GM23248 (cell line): ENCODE measurements at regions not wholly inside any gene's neighbourhood (a gene's known extent, or its start where the extent isn't known, plus 50 kb on each side); places are given as distances from the start of the nearest gene placed in this dataset.
A peak's percentile ranks its signal among the peaks of the same experiment; 100 is the strongest.

Experiments
- DNase-seq: peaks from one replicate; pipeline ENCODE4 v3.0.0-alpha.2; 2015
- H2AFZ ChIP-seq: fragments of 200-600 bp; sonication (generic); 2 replicates; pipeline ENCODE4 v1.6.1; 2016; ENCODE audit warnings: antibody characterized with exemption
- H3F3A ChIP-seq: fragments of 200-600 bp; sonication (generic); 2 replicates; pipeline ENCODE4 v1.6.1; 2016; ENCODE audit warnings: mild to moderate bottlenecking, antibody characterized with exemption, mixed run types; ENCODE audit not compliant: insufficient read depth
- H3K27ac ChIP-seq: fragments of 200-600 bp; sonication (generic); 2 replicates; pipeline ENCODE4 v1.5.1; 2016; ENCODE audit warnings: mild to moderate bottlenecking
- H3K27me3 ChIP-seq: fragments of 200-600 bp; sonication (generic); replicated peaks from 2 replicates; pipeline ENCODE4 v1.6.1; 2016; ENCODE audit warnings: mild to moderate bottlenecking; ENCODE audit not compliant: insufficient read depth
- H3K36me3 ChIP-seq: fragments of 200-600 bp; sonication (generic); 2 replicates; pipeline ENCODE4 v1.6.1; 2016; ENCODE audit warnings: low read depth, mild to moderate bottlenecking
- H3K4me1 ChIP-seq: fragments of 200-600 bp; sonication (generic); 2 replicates; pipeline ENCODE4 v1.6.1; 2016; ENCODE audit warnings: mild to moderate bottlenecking; ENCODE audit not compliant: insufficient read depth
- H3K4me2 ChIP-seq: fragments of 200-600 bp; sonication (generic); one replicate; pipeline ENCODE4 v1.6.1; 2016; ENCODE audit warnings: mild to moderate bottlenecking; ENCODE audit not compliant: unreplicated experiment
- H3K4me3 ChIP-seq: fragments of 200-600 bp; sonication (generic); 2 replicates; pipeline ENCODE4 v1.5.1; 2016; ENCODE audit warnings: mild to moderate bottlenecking
- H3K79me2 ChIP-seq: fragments of 200-600 bp; sonication (generic); 2 replicates; pipeline ENCODE4 v1.6.1; 2016; ENCODE audit warnings: mild to moderate bottlenecking; ENCODE audit not compliant: insufficient read depth
- H3K9ac ChIP-seq: fragments of 200-600 bp; sonication (generic); 2 replicates; pipeline ENCODE4 v1.6.1; 2016; ENCODE audit warnings: mild to moderate bottlenecking
- H3K9me2 ChIP-seq: fragments of 200-600 bp; sonication (generic); 2 replicates; pipeline ENCODE4 v1.6.1; 2016; ENCODE audit warnings: mixed run types, mild to moderate bottlenecking, moderate library complexity; ENCODE audit not compliant: insufficient read depth
- H3K9me3 ChIP-seq: fragments of 200-600 bp; sonication (generic); one replicate; pipeline ENCODE4 v1.6.1; 2017; ENCODE audit warnings: low read depth
- H4K20me1 ChIP-seq: fragments of 200-600 bp; sonication (generic); 2 replicates; pipeline ENCODE4 v1.6.0; 2016; ENCODE audit not compliant: insufficient read depth
- EZH2 ChIP-seq: fragments of 200-600 bp; sonication (generic); IDR thresholded peaks from 2 replicates; pipeline ENCODE4 v1.6.1; 2018; ENCODE audit warnings: antibody characterized with exemption, mild to moderate bottlenecking; ENCODE audit not compliant: insufficient read depth, poor library complexity, severe bottlenecking
- EZH2phosphoT487 ChIP-seq: fragments of 200-600 bp; sonication (generic); IDR thresholded peaks from 2 replicates; pipeline ENCODE4 v1.6.1; 2018; ENCODE audit warnings: antibody characterized with exemption, moderate library complexity, mild to moderate bottlenecking, low read depth; ENCODE audit not compliant: insufficient read depth
- WGBS, 2 experiments: methylation state at CpG; one replicate each; pipeline ENCODE4 v1.1.6; 2015 to 2017; ENCODE audit warnings: low lambda C conversion rate in 2 of 2, low coverage in 1 of 2; ENCODE audit errors: missing lambda C conversion rate in 2 of 2; 5-methylcytosine and 5-hydroxymethylcytosine counted together
- in situ Hi-C: fragments of 300-500 bp; cut with MboI; formaldehyde crosslinking; loops from 2 replicates; pipeline ENCODE4 v1.15.0; 2020

- no peaks in the 10 kb centered on the region for H3K36me3 ChIP-seq
- no peak overlapping the region for H3K9ac ChIP-seq
- no peak overlapping the region for H3K27ac ChIP-seq
- H3K9me2 ChIP-seq, result no peaks in the 10 kb centered on the region
- H2AFZ ChIP-seq, result no peak overlapping the region
- no peaks in the 10 kb centered on the region for H3K27me3 ChIP-seq
- H4K20me1 ChIP-seq, result no peaks in the 10 kb centered on the region
- no peaks in the 10 kb centered on the region for H3K9me3 ChIP-seq
- 91 to 93% methylated on average over 2 of the region's 2 CpGs for WGBS, 2 experiments
- TF ChIP-seq EZH2phosphoT487 (no peak), EZH2 (no peak)
- no peaks in the 10 kb centered on the region for H3K79me2 ChIP-seq
- H3F3A ChIP-seq, result no peaks in the 10 kb centered on the region; the same call in 1 of the 2 replicates
- no peak overlapping the region for H3K4me3 ChIP-seq
- DNase-seq, result no peak
- in situ Hi-C loops, result no loop called here
- no peak overlapping the region for H3K4me2 ChIP-seq
- no peaks in the 10 kb centered on the region for H3K4me1 ChIP-seq
Observed at GRCh38 chr2:65628156-65628555, 195.8 kb upstream of the SPRED2 start.

DNA sequence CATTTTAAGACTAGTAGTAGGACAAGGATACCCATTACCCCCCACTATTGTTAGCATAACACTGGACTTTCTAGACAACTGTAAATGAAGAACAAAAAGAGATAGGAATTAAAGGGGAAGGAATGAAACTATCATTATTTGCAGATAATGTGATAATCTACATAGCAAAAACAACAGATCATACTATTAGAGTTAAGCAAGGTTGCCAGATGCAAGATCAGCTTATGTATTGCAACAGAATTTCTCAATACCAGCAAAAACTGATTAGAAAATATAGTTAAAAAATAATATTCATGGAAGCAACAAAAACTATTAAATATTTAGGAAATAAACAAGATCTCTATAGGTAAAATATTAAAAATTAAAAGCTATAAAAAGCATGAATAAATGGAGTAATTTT is 194.4 kb upstream of the SPRED2 start:
- H3K9me2 ChIP-seq, result no peaks in the 10 kb centered on the region
- no peaks in the 10 kb centered on the region for H4K20me1 ChIP-seq
- no peak overlapping the region for H3K4me3 ChIP-seq
- no peak overlapping the region for H3K9ac ChIP-seq
- no peaks in the 10 kb centered on the region for H3K79me2 ChIP-seq
- peak; percentile 8 for DNase-seq
- no peak overlapping the region for H3K4me2 ChIP-seq
- no peaks in the 10 kb centered on the region; the same call in 1 of the 2 replicates for H3F3A ChIP-seq
- H3K27me3 ChIP-seq, result peaks cover 7% of the 10 kb centered on the region; the same call in 1 of the 2 replicates
- no peaks in the 10 kb centered on the region for H3K36me3 ChIP-seq
- H3K4me1 ChIP-seq, result no peaks in the 10 kb centered on the region
- TF ChIP-seq EZH2phosphoT487 (no peak), EZH2 (no peak)
- no peak overlapping the region for H2AFZ ChIP-seq
- H3K9me3 ChIP-seq, result no peaks in the 10 kb centered on the region
- in situ Hi-C loops, result no loop called here
- H3K27ac ChIP-seq, result no peak overlapping the region

- Histone ChIP-seq H2AFZ (no peak overlapping the region), H3K4me3 (no peak overlapping the region), H3K36me3 (no peaks in the 10 kb centered on the region), H3F3A (no peaks in the 10 kb centered on the region; the same call in 1 of the 2 replicates), H4K20me1 (no peaks in the 10 kb centered on the region), H3K9me2 (no peaks in the 10 kb centered on the region), H3K4me2 (no peak overlapping the region), H3K27ac (no peak overlapping the region), H3K4me1 (no peaks in the 10 kb centered on the region), H3K79me2 (no peaks in the 10 kb centered on the region), H3K27me3 (peaks cover 7% of the 10 kb centered on the region; the same call in 1 of the 2 replicates), H3K9ac (no peak overlapping the region), H3K9me3 (no peaks in the 10 kb centered on the region)
- DNase-seq, result no peak
- no peak for TF ChIP-seq EZH2phosphoT487
- TF ChIP-seq EZH2, result no peak
- in situ Hi-C loops, result no loop called here
Observed at GRCh38 chr2:65625982-65626381, 193.6 kb upstream of the SPRED2 start.

GRCh38 chr2:65622951-65623535 is 190.6 kb upstream of the SPRED2 start:
- Histone ChIP-seq H3K4me3 (no peak overlapping the region), H3K9me3 (no peaks in the 10 kb centered on the region), H3K79me2 (no peaks in the 10 kb centered on the region), H3K4me2 (no peak overlapping the region), H3K27ac (no peak overlapping the region), H2AFZ (no peak overlapping the region), H3K9ac (no peak overlapping the region), H3K9me2 (no peaks in the 10 kb centered on the region), H4K20me1 (no peaks in the 10 kb centered on the region), H3K27me3 (peaks cover 27% of the 10 kb centered on the region; the same call in 1 of the 2 replicates), H3K36me3 (no peaks in the 10 kb centered on the region), H3K4me1 (no peaks in the 10 kb centered on the region), H3F3A (no peaks in the 10 kb centered on the region)
- TF ChIP-seq EZH2phosphoT487 (no peak), EZH2 (no peak)
- WGBS, 2 experiments, result 35 to 36% methylated on average over 4 of the region's 4 CpGs
- no peak for DNase-seq
- in situ Hi-C loops, result no loop called here

DNA sequence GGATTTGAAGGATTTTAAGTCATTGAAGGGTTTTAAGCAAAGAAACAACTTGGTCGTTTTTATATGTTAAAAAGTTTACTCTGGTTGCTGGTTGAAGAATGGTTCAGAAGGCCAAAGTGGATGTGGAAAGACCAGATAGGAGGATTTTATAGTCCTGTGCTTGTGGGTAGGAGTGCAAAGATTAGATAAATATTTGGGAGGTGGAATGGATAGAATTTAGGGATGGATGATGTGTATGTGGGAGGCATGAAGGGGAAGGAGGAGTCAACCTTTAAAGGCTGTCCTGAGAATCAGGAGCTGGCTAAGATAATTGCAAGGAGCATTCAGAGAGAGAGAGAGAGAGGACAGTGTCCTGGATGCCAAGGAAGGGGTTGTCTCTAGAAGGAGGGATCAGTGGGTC is 190.1 kb upstream of the SPRED2 start:
- 6 to 11% methylated on average over 1 of the region's 1 CpG for WGBS, 2 experiments
- peaks cover 30% of the 10 kb centered on the region; the same call in 1 of the 2 replicates for H3K27me3 ChIP-seq
- TF ChIP-seq EZH2 (no peak), EZH2phosphoT487 (no peak)

More for the DNA sequence above, 190.1 kb upstream of the SPRED2 start:
- H3K27ac ChIP-seq, result no peak overlapping the region
- in situ Hi-C loops, result no loop called here
- DNase-seq, result no peak
- H3F3A ChIP-seq, result no peaks in the 10 kb centered on the region
- no peaks in the 10 kb centered on the region for H3K9me3 ChIP-seq
- no peaks in the 10 kb centered on the region for H3K4me1 ChIP-seq
- H3K4me2 ChIP-seq, result no peak overlapping the region
- no peak overlapping the region for H3K9ac ChIP-seq
- H3K36me3 ChIP-seq, result no peaks in the 10 kb centered on the region
- no peaks in the 10 kb centered on the region for H3K9me2 ChIP-seq
- H4K20me1 ChIP-seq, result no peaks in the 10 kb centered on the region
- no peak overlapping the region for H3K4me3 ChIP-seq
- no peak overlapping the region for H2AFZ ChIP-seq
- no peaks in the 10 kb centered on the region for H3K79me2 ChIP-seq
